ENCODE measurements at regions not wholly inside any gene's neighbourhood (a gene's known extent, or its start where the extent isn't known, plus 50 kb on each side); places are given as distances from the start of the nearest gene placed in this dataset.

DNA sequence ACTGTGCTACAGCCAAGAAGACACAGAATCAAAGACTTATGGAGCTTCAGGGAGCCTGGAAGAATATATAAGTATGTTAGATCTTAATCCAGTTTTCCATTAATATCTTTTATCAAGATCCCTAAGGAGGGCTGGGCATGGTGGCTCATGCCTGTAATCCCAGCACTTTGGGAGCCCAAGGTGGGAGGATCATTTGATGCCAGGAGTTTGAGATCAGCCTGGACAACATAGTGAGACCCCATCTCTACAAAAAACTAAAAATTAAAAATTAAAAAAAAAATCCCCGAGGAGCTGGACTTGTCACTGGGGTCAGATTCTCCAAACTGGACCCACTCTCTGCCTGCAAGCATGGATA lies 113.9 kb upstream of the CDC42BPA start:
- TF ChIP-seq POLR2A (IDR thresholded peaks at IDR 0.05; ENCODE audit: low read length) (no peak), GATA1 (IDR thresholded peaks at IDR 0.05; ENCODE audit: low read depth, low read length) (no peak)
